AG04450 (cell line): ENCODE measurements at regions not wholly inside any gene's neighbourhood (a gene's known extent, or its start where the extent isn't known, plus 50 kb on each side); places are given as distances from the start of the nearest gene placed in this dataset.

Source experiments
- CTCF ChIA-PET: fragments of 300-600, 350-600 bp; formaldehyde crosslinking; extraction: SDS; loops from one replicate; lab custom pipeline; 2022; ENCODE audit warnings: antibody characterized with exemption, inconsistent platforms; lab: Charles Lee
- POLR2A ChIA-PET: fragments of 350-600 bp; formaldehyde crosslinking; extraction: SDS; loops from one replicate; lab custom pipeline; 2021; ENCODE audit warnings: antibody characterized with exemption, inconsistent platforms; lab: Yijun Ruan, JAX
- DNase-seq: peaks from one replicate; pipeline ENCODE4 v3.0.0-alpha.2; 2011; ENCODE audit warnings: low read depth, low spot score
- H3K27ac ChIP-seq: one replicate; pipeline ENCODE4 v1.5.1; 2012; ENCODE audit warnings: low read depth, low read length, control low read depth
- H3K27me3 ChIP-seq: one replicate; pipeline ENCODE4 v1.6.0; 2012; ENCODE audit warnings: low read length; ENCODE audit not compliant: control insufficient read depth, insufficient read depth
- H3K4me3 ChIP-seq: 2 replicates; pipeline ENCODE4 v1.5.1; 2011; ENCODE audit warnings: mild to moderate bottlenecking, low read depth, low read length, control low read depth
- H3K9me3 ChIP-seq: 2 replicates; pipeline ENCODE4 v1.5.1; 2012; ENCODE audit warnings: low read length; ENCODE audit not compliant: control insufficient read depth, insufficient read depth
- CTCF ChIP-seq: IDR thresholded peaks from 2 replicates; pipeline ENCODE4 v1.5.1; 2011; ENCODE audit warnings: low read depth, low read length, control low read depth, inconsistent platforms

GRCh38 chr22:48974443-48975315 lies 853.0 kb downstream of the BRD1 start:
- Histone ChIP-seq H3K9me3 (peaks cover 60% of the 10 kb centered on the region), H3K27ac (no peak overlapping the region), H3K4me3 (no peak overlapping the region), H3K27me3 (no peaks in the 10 kb centered on the region)
- POLR2A ChIA-PET = no interaction called here
- no peak for DNase-seq
- no peak for TF ChIP-seq CTCF
- CTCF ChIA-PET = no interaction called here

- no peak for TF ChIP-seq CTCF
- Histone ChIP-seq H3K9me3 (peaks cover 66% of the 10 kb centered on the region), H3K27ac (no peak overlapping the region), H3K27me3 (no peaks in the 10 kb centered on the region), H3K4me3 (no peak overlapping the region)
- ChIA-PET POLR2A (no interaction called here), CTCF (no interaction called here)
- DNase-seq = no peak
Measured at GRCh38 chr22:48973694-48974041, 854.0 kb downstream of the BRD1 start.

- CTCF ChIA-PET = no interaction called here
- no peak overlapping the region for H3K4me3 ChIP-seq
- H3K27me3 ChIP-seq = no peaks in the 10 kb centered on the region
- POLR2A ChIA-PET = no interaction called here
- peaks cover 68% of the 10 kb centered on the region for H3K9me3 ChIP-seq
- TF ChIP-seq CTCF = no peak
- H3K27ac ChIP-seq = no peak overlapping the region
- DNase-seq = no peak
Measured at GRCh38 chr22:48972979-48973693, 854.5 kb downstream of the BRD1 start.

GRCh38 chr22:48968201-48968959 lies 859.3 kb downstream of the BRD1 start:
- no peak for DNase-seq
- ChIA-PET POLR2A (no interaction called here), CTCF (no interaction called here)
- no peaks in the 10 kb centered on the region for H3K27me3 ChIP-seq
- peaks cover 28% of the 10 kb centered on the region for H3K9me3 ChIP-seq
- TF ChIP-seq CTCF = no peak
- no peak overlapping the region for H3K27ac ChIP-seq
- H3K4me3 ChIP-seq = no peak overlapping the region

GRCh38 chr22:48963405-48963804 lies 864.3 kb downstream of the BRD1 start:
- H3K27ac ChIP-seq = no peak overlapping the region
- peaks cover 31% of the 10 kb centered on the region for H3K9me3 ChIP-seq
- ChIA-PET CTCF (no interaction called here), POLR2A (no interaction called here)
- DNase-seq = no peak
- no peak overlapping the region for H3K4me3 ChIP-seq
- no peak for TF ChIP-seq CTCF
- H3K27me3 ChIP-seq = no peaks in the 10 kb centered on the region
